Heart right ventricle (tissue), 16 donors: ENCODE measurements at regions not wholly inside any gene's neighbourhood (a gene's known extent, or its start where the extent isn't known, plus 50 kb on each side); places are given as distances from the start of the nearest gene placed in this dataset.

Experiments used
- ATAC-seq, 8 donors: fragments of 200-7000 bp; cut with Tn5 transposase; one replicate each; pipeline ENCODE4 v1.9.1; 2020; ENCODE audit warnings: mild to moderate bottlenecking in 8 of 8, moderate library complexity in 8 of 8, moderate number of reproducible peaks in 1 of 8
- DNase-seq, 2 donors: peaks; one replicate each; pipeline ENCODE4 v3.0.0-alpha.2; 2020
- H3K27ac ChIP-seq, 10 donors: fragments of 200-600 bp; sonication (generic) in 2 of 10; one replicate each; pipeline versions ENCODE4 v1.5.0 to v1.8.0; 2020 to 2022; ENCODE audit warnings: mild to moderate bottlenecking in 3 of 10
- H3K27me3 ChIP-seq, 7 donors: fragments of 200-600 bp; one replicate each; pipeline ENCODE4 v1.8.0; 2021 to 2022; ENCODE audit warnings: mild to moderate bottlenecking in 2 of 7
- H3K36me3 ChIP-seq, 9 donors: fragments of 200-600 bp; sonication (generic) in 1 of 9; one replicate each; pipeline versions ENCODE4 v1.5.0 to v1.8.0; 2020 to 2022; ENCODE audit warnings: mild to moderate bottlenecking in 2 of 9
- H3K4me1 ChIP-seq, 9 donors: fragments of 200-600 bp; sonication (generic) in 1 of 9; one replicate each; pipeline versions ENCODE4 v1.5.0 to v1.8.0; 2020 to 2022; ENCODE audit warnings: mild to moderate bottlenecking in 4 of 9
- H3K4me3 ChIP-seq, 10 donors: fragments of 200-600 bp; sonication (generic) in 2 of 10; one replicate each; pipeline versions ENCODE4 v1.5.0 to v1.8.0; 2020 to 2022; ENCODE audit warnings: mild to moderate bottlenecking in 7 of 10, moderate library complexity in 2 of 10
- H3K9me3 ChIP-seq, 11 donors: fragments of 200-600 bp in 10 of 11; sonication (generic) in 2 of 11; one replicate each; pipeline versions ENCODE4 v1.5.0 to v1.8.0; 2013 to 2022; ENCODE audit warnings: mild to moderate bottlenecking in 2 of 11, control low read depth in 1 of 11, moderate library complexity in 1 of 11
- CTCF ChIP-seq, 9 donors: fragments of 200-600 bp; sonication (generic) in 2 of 9; IDR thresholded peaks; one replicate each; pipeline versions ENCODE4 v1.5.0 to v1.8.0; 2021 to 2022; ENCODE audit warnings: antibody characterized with exemption in 9 of 9, mild to moderate bottlenecking in 5 of 9, moderate library complexity in 1 of 9
- WGBS, 2 donors: extraction: QIAGEN DNeasy Blood & Tissue Kit; methylation state at CpG; one replicate each; pipeline ENCODE4 v1.1.7; 2013; ENCODE audit warnings: inconsistent platforms in 1 of 2; 5-methylcytosine and 5-hydroxymethylcytosine counted together
- intact Hi-C, 10 donors: fragments of 100-400 bp; cut with DNase I; formaldehyde crosslinking; loops; one replicate each; pipeline versions ENCODE4 v1.11.1 to v1.14.2; 2022
- donor health status: Arrhythmogenic right ventricular cardiomyopathy.
- donor health status: ischemic (EF 13 %, LVEDD 7.1; RV severe dilation, severe dysfunction).
- donor health status: healthy with polysubstance abuse.
- donor health status: DM: no; HTN: yes; CAD: no.
- donor health status: DM: no; HTN: no; CAD: no.
- donor health status: ischemic (EF 25% LVEDD 6.9; RV normal size, moderate dysfunction).
- donor health status: ischemic (EF 25% LVEDD 5.7; RV mildly dilated, moderate dysfunction).
- donor health status: healthy.
- donor health status: DM: yes; HTN: yes; CAD: no.
- donor health status: Ischemic cardiomyopathy.
- donor health status: ischemic (EF 35%, LVEDD 5.7; RV mildly dilated, moderate dysfunction).
- donor health status: nonischemic (EF 11% LVEDD 7.7; RV severe dilation, severe dysfunction).
- donor health status: DM: yes; HTN: yes; CAD: no.
- donor health status: PGD.
- donor health status: ischemic (EF 29% LVEDD 5.4; RV normal size, mild dysfunction).
- donor health status: nonischemic (EF 23%, LVEDD 6.1; RV moderate dilation, normal function).

GRCh38 chr5:163642904-163643303 is 137.5 kb downstream of the MAT2B start:
- H3K9me3 ChIP-seq, result no peaks in the 10 kb centered on the region
- no peak overlapping the region for H3K4me3 ChIP-seq
- no peaks in the 10 kb centered on the region for H3K4me1 ChIP-seq
- 73 to 85% methylated on average over 4 of the region's 4 CpGs for WGBS, 2 donors
- no peaks in the 10 kb centered on the region for H3K27me3 ChIP-seq
- TF ChIP-seq CTCF (IDR thresholded peaks at IDR 0.05), result no peak
- no peaks in the 10 kb centered on the region for H3K36me3 ChIP-seq
- intact Hi-C loops, result no loop called here
- H3K27ac ChIP-seq, result no peak overlapping the region
- ATAC-seq (no peak), DNase-seq (no peak)

GRCh38 chr5:163645421-163646416 is 140.3 kb downstream of the MAT2B start:
- no peak overlapping the region for H3K4me3 ChIP-seq
- no peak for TF ChIP-seq CTCF (IDR thresholded peaks at IDR 0.05)
- ATAC-seq (no peak), DNase-seq (no peak)
- no peaks in the 10 kb centered on the region for H3K36me3 ChIP-seq
- no peaks in the 10 kb centered on the region for H3K9me3 ChIP-seq
- WGBS, 2 donors, result 65 to 67% methylated on average over 5 of the region's 5 CpGs
- intact Hi-C loops, result no loop called here
- H3K27ac ChIP-seq, result no peak overlapping the region
- H3K4me1 ChIP-seq, result no peaks in the 10 kb centered on the region
- H3K27me3 ChIP-seq, result no peaks in the 10 kb centered on the region

GRCh38 chr5:163649514-163649913 is 144.1 kb downstream of the MAT2B start:
- WGBS, 2 donors, result 79 to 83% methylated on average over 2 of the region's 2 CpGs
- H3K27ac ChIP-seq, result no peak overlapping the region
- no peak for DNase-seq
- no peak for TF ChIP-seq CTCF (IDR thresholded peaks at IDR 0.05)
- H3K36me3 ChIP-seq, result no peaks in the 10 kb centered on the region
- H3K4me3 ChIP-seq, result no peak overlapping the region
- intact Hi-C loops, result no loop called here
- ATAC-seq, result no peak
- H3K27me3 ChIP-seq, result no peaks in the 10 kb centered on the region
- peaks cover 0 to 16% (median 3%) of the 10 kb centered on the region in 11 donors for H3K9me3 ChIP-seq
- no peaks in the 10 kb centered on the region for H3K4me1 ChIP-seq

- Histone ChIP-seq H3K9me3 (peaks cover 0 to 16% (median 3%) of the 10 kb centered on the region in 11 donors), H3K4me3 (no peak overlapping the region), H3K27ac (no peak overlapping the region), H3K36me3 (no peaks in the 10 kb centered on the region), H3K27me3 (no peaks in the 10 kb centered on the region), H3K4me1 (no peaks in the 10 kb centered on the region)
- no peak for TF ChIP-seq CTCF (IDR thresholded peaks at IDR 0.05)
- no peak for DNase-seq
- intact Hi-C loops, result no loop called here
- no peak for ATAC-seq
- 81 to 97% methylated on average over 1 of the region's 1 CpG for WGBS, 2 donors
Observed at GRCh38 chr5:163653526-163653925, 148.1 kb downstream of the MAT2B start.
